GM12878 (cell line): ENCODE measurements at regions not wholly inside any gene's neighbourhood (a gene's known extent, or its start where the extent isn't known, plus 50 kb on each side); places are given as distances from the start of the nearest gene placed in this dataset.

Experiments used
- ATAC-seq: fragments of 200-7000 bp; cut with Tn5 transposase; 3 replicates; pipeline ENCODE4 v1.9.1; 2020; ENCODE audit warnings: mild to moderate bottlenecking, moderate library complexity
- BruUV-seq: library from RNA; stranded (reverse); fragments of 400-500 nt; replicated peaks from 2 replicates; lab custom pipeline; 2021; lab: Mats Ljungman, UMichigan
- CTCF ChIA-PET: fragments of 300-600 bp; sonication (Branson Sonifier 250); formaldehyde crosslinking; extraction: SDS; loops from one replicate; lab custom pipeline; 2021; ENCODE audit warnings: inconsistent platforms; lab: Yijun Ruan, JAX
- POLR2A ChIA-PET: fragments of 350-600 bp; formaldehyde crosslinking; extraction: SDS; loops from one replicate; lab custom pipeline; 2021; ENCODE audit warnings: inconsistent platforms; lab: Charles Lee
- RAD21 ChIA-PET: fragments of 300-600 bp; sonication (Branson Sonifier 250); formaldehyde crosslinking; loops from one replicate; lab custom pipeline; 2023; ENCODE audit warnings: antibody characterized with exemption; ENCODE audit not compliant: unreplicated experiment; lab: Charles Lee
- SMC1A ChIA-PET: fragments of 300-600 bp; sonication (Branson Sonifier 250); formaldehyde crosslinking; loops from one replicate; lab custom pipeline; 2023; ENCODE audit not compliant: unreplicated experiment, uncharacterized antibody; lab: Charles Lee
- DNase-seq: peaks from one replicate; pipeline ENCODE4 v3.0.0-alpha.2; 2011; ENCODE audit warnings: low read depth, low spot score
- FAIRE-seq: peaks from 3 replicates; lab custom pipeline; 2011; peaks lifted over from hg19 to GRCh38; lab: Jason Lieb, UNC
- H2AFZ ChIP-seq: 2 replicates; pipeline ENCODE4 v1.6.0; 2011; ENCODE audit warnings: low read depth, low read length, control low read depth; ENCODE audit not compliant: control insufficient read depth
- H3K27ac ChIP-seq: 2 replicates; pipeline ENCODE4 v1.5.1; 2011; ENCODE audit warnings: control low read depth; ENCODE audit not compliant: control insufficient read depth, insufficient read depth
- H3K27me3 ChIP-seq, 2 experiments: replicated peaks in 1 of 2; 2 replicates each; pipeline versions ENCODE4 v1.6.0 to v1.6.1; 2011; ENCODE audit warnings: low read length in 1 of 2; ENCODE audit not compliant: control insufficient read depth in 2 of 2, insufficient read depth in 2 of 2
- H3K36me3 ChIP-seq, 2 experiments: 2 replicates each; pipeline ENCODE4 v1.5.1; 2011; ENCODE audit warnings: low read length in 1 of 2; ENCODE audit not compliant: control insufficient read depth in 2 of 2, insufficient read depth in 2 of 2
- H3K4me1 ChIP-seq: 2 replicates; pipeline ENCODE4 v1.6.1; 2011; ENCODE audit warnings: mild to moderate bottlenecking, low read length, moderate library complexity, mixed read lengths; ENCODE audit not compliant: control insufficient read depth, insufficient read depth
- H3K4me2 ChIP-seq: 2 replicates; pipeline ENCODE4 v1.6.0; 2011; ENCODE audit warnings: control low read depth; ENCODE audit not compliant: control insufficient read depth, insufficient read depth
- H3K4me3 ChIP-seq: fragments of 200-600 bp; sonication (generic); 2 replicates; pipeline ENCODE4 v1.5.1; 2016
- H3K79me2 ChIP-seq: 2 replicates; pipeline ENCODE4 v1.6.0; 2011; ENCODE audit warnings: low read length; ENCODE audit not compliant: control insufficient read depth, insufficient read depth
- H3K9ac ChIP-seq: 2 replicates; pipeline ENCODE4 v1.8.0; 2011; ENCODE audit warnings: low read length, control low read depth, mixed read lengths; ENCODE audit not compliant: control insufficient read depth, insufficient read depth
- H3K9me3 ChIP-seq: replicated peaks from 3 replicates; pipeline ENCODE4 v1.5.1; 2011; ENCODE audit warnings: mild to moderate bottlenecking, low read length; ENCODE audit not compliant: control insufficient read depth, insufficient read depth
- H4K20me1 ChIP-seq: 2 replicates; pipeline ENCODE4 v1.6.0; 2011; ENCODE audit not compliant: control insufficient read depth, insufficient read depth
- CBX3 ChIP-seq: fragments of 200-600 bp; sonication (generic); IDR thresholded peaks from 2 replicates; pipeline ENCODE4 v1.6.1; 2016; ENCODE audit warnings: low read depth, borderline replicate concordance
- FOS ChIP-seq: IDR thresholded peaks from 3 replicates; pipeline ENCODE4 v1.6.1; 2011; ENCODE audit warnings: borderline replicate concordance; ENCODE audit not compliant: insufficient read length; ENCODE audit errors: extremely low read depth
- KAT2A ChIP-seq: conservative IDR thresholded peaks from 2 replicates; pipeline ENCODE4 v1.6.1; 2011; ENCODE audit warnings: low read depth, low read length; ENCODE audit not compliant: control insufficient read depth
- NRF1 ChIP-seq: conservative IDR thresholded peaks from 2 replicates; pipeline ENCODE4 v1.6.1; 2011; ENCODE audit warnings: mild to moderate bottlenecking, low read depth, low read length, improper control_type of control experiment
- RELB ChIP-seq: fragments of 450-650 bp; IDR thresholded peaks from 2 replicates; pipeline ENCODE4 v1.6.1; 2017; ENCODE audit warnings: low read depth, mild to moderate bottlenecking, moderate library complexity
- REST ChIP-seq: IDR thresholded peaks from 2 replicates; pipeline ENCODE4 v1.6.1; 2012; ENCODE audit warnings: mild to moderate bottlenecking, low read depth, low read length
- RFX5 ChIP-seq: IDR thresholded peaks from 2 replicates; pipeline ENCODE4 v1.6.1; 2011; ENCODE audit warnings: low read depth, low read length, improper control_type of control experiment
- SMAD5 ChIP-seq: IDR thresholded peaks from 2 replicates; pipeline ENCODE4 v1.6.1; 2016; ENCODE audit warnings: antibody characterized with exemption, low read depth
- SMC3 ChIP-seq: IDR thresholded peaks from 2 replicates; pipeline ENCODE4 v1.6.1; 2011; ENCODE audit warnings: low read length, improper control_type of control experiment, borderline replicate concordance
- SPI1 ChIP-seq: IDR thresholded peaks from 2 replicates; pipeline ENCODE4 v1.6.1; 2011; ENCODE audit warnings: low read depth, mild to moderate bottlenecking, low read length, moderate library complexity, borderline replicate concordance; ENCODE audit not compliant: insufficient read depth
- TCF3 ChIP-seq: IDR thresholded peaks from 2 replicates; pipeline ENCODE4 v1.6.1; 2012; ENCODE audit warnings: low read depth, mild to moderate bottlenecking, low read length, borderline replicate concordance; ENCODE audit not compliant: insufficient read depth
- WGBS: methylation state at CpG from one replicate; pipeline ENCODE4 v1.1.6; 2016; ENCODE audit warnings: low lambda C conversion rate; ENCODE audit not compliant: insufficient replicate concordance, insufficient coverage; ENCODE audit errors: missing lambda C conversion rate; 5-methylcytosine and 5-hydroxymethylcytosine counted together
- in situ Hi-C: fragments of 300-500 bp; cut with MboI; formaldehyde crosslinking; loops from 9 replicates; pipeline ENCODE4 v1.14.3; 2018; ENCODE audit warnings: mixed read lengths
- intact Hi-C: fragments of 100-400 bp; cut with micrococcal nuclease; formaldehyde crosslinking; loops from one replicate; pipeline ENCODE4 v1.14.2; 2022; ENCODE audit not compliant: unreplicated experiment

- intact Hi-C loops, result no loop called here
- POLR2A ChIA-PET, result no interaction called here
- ATAC-seq (no peak), DNase-seq (no peak), FAIRE-seq (no peak)
- no peaks in the 10 kb centered on the region for H3K4me1 ChIP-seq
- no peak overlapping the region for H3K27ac ChIP-seq
- BruUV-seq, result no TSS peak
- H3K27me3 ChIP-seq, result no peaks in the 10 kb centered on the region; a peak in 2 of 4 replicates
- no peaks in the 10 kb centered on the region for H4K20me1 ChIP-seq
- no peaks in the 10 kb centered on the region for H3K36me3 ChIP-seq
- CTCF ChIA-PET, result interaction anchor here (0.6 to 2.2 kb wide), 3 partner anchors 27 to 304 kb away, joined by 3 to 7 read pairs (median 3); no protein-coding TSS in a partner anchor
- SMC1A ChIA-PET, result no interaction called here
- H2AFZ ChIP-seq, result no peak overlapping the region
- RAD21 ChIA-PET, result no interaction called here
- H3K9ac ChIP-seq, result no peak overlapping the region
- no peak overlapping the region for H3K4me3 ChIP-seq
- in situ Hi-C loops, result no loop called here
- no peaks in the 10 kb centered on the region for H3K79me2 ChIP-seq
- TF ChIP-seq NRF1 (no peak), REST (peak; percentile 71; the same call in 1 of the 2 replicates)
- TF ChIP-seq, all 136 proteins: peak for 1
- Histone ChIP-seq H3K9me3 (no peaks in the 10 kb centered on the region), H3K4me2 (no peak overlapping the region)
Observed at GRCh38 chr7:127474457-127474856, 81.9 kb upstream of the ZNF800 start.

- in situ Hi-C loops, result no loop called here
- FAIRE-seq (no peak), DNase-seq (no peak), ATAC-seq (no peak)
- H3K9me3 ChIP-seq, result no peaks in the 10 kb centered on the region
- 0% methylated on average over 1 of the region's 1 CpG for WGBS
- no peak overlapping the region for H2AFZ ChIP-seq
- RAD21 ChIA-PET, result no interaction called here
- no peaks in the 10 kb centered on the region for H3K79me2 ChIP-seq
- H3K36me3 ChIP-seq, result no peaks in the 10 kb centered on the region
- CTCF ChIA-PET, result interaction anchor here (0.7 kb wide), 1 partner anchor 531 kb away, joined by 3 read pairs; no protein-coding TSS in a partner anchor
- intact Hi-C loops, result no loop called here
- H3K4me3 ChIP-seq, result no peak overlapping the region
- H3K27ac ChIP-seq, result no peak overlapping the region
- SMC1A ChIA-PET, result no interaction called here
- no peaks in the 10 kb centered on the region; a peak in 2 of 4 replicates for H3K27me3 ChIP-seq
- no peaks in the 10 kb centered on the region for H4K20me1 ChIP-seq
- POLR2A ChIA-PET, result no interaction called here
- no peak overlapping the region for H3K4me2 ChIP-seq
- BruUV-seq, result no TSS peak
- no peak for TF ChIP-seq SPI1
- no peak for TF ChIP-seq SMAD5
- no peak for TF ChIP-seq RELB
- TF ChIP-seq RFX5, result no peak
- no peak for TF ChIP-seq KAT2A
- TF ChIP-seq TCF3, result no peak
- TF ChIP-seq FOS, result no peak
- TF ChIP-seq SMC3, result no peak
- no peak for TF ChIP-seq CBX3
- no peak overlapping the region for H3K9ac ChIP-seq
- H3K4me1 ChIP-seq, result no peaks in the 10 kb centered on the region
Observed at GRCh38 chr7:127473409-127473808, 80.9 kb upstream of the ZNF800 start.
